H9 (cell line): ENCODE measurements at regions not wholly inside any gene's neighbourhood (a gene's known extent, or its start where the extent isn't known, plus 50 kb on each side); places are given as distances from the start of the nearest gene placed in this dataset.

Experiments used
- DNase-seq: peaks from one replicate; pipeline ENCODE4 v3.0.0-alpha.2; 2017
- H2AFZ ChIP-seq: one replicate; pipeline ENCODE4 v1.6.1; 2013; ENCODE audit warnings: mild to moderate bottlenecking, low read length, control low read depth, moderate library complexity
- H2AK5ac ChIP-seq: 2 replicates; pipeline ENCODE4 v1.6.1; 2013; ENCODE audit warnings: low read length, control low read depth, mixed read lengths; ENCODE audit not compliant: insufficient read length
- H2BK120ac ChIP-seq: one replicate; pipeline ENCODE4 v1.6.1; 2013; ENCODE audit warnings: low read depth, mild to moderate bottlenecking, low read length, control low read depth, inconsistent platforms; ENCODE audit not compliant: poor library complexity, severe bottlenecking
- H2BK12ac ChIP-seq: 2 replicates; pipeline ENCODE4 v1.6.1; 2013; ENCODE audit warnings: low read length, control low read depth, mixed read lengths, low read depth; ENCODE audit not compliant: insufficient read length
- H2BK15ac ChIP-seq: 2 replicates; pipeline ENCODE4 v1.6.1; 2013; ENCODE audit warnings: low read depth, low read length, control low read depth
- H2BK20ac ChIP-seq: one replicate; pipeline ENCODE4 v1.6.1; 2013; ENCODE audit warnings: low read depth, mild to moderate bottlenecking, low read length, control low read depth, inconsistent platforms; ENCODE audit not compliant: poor library complexity, severe bottlenecking
- H2BK5ac ChIP-seq: 2 replicates; pipeline ENCODE4 v1.6.1; 2013; ENCODE audit warnings: low read length, control low read depth, mixed read lengths; ENCODE audit not compliant: insufficient read length
- H3K14ac ChIP-seq: 2 replicates; pipeline ENCODE4 v1.6.1; 2013; ENCODE audit warnings: low read length, control low read depth; ENCODE audit not compliant: insufficient read depth
- H3K18ac ChIP-seq: 2 replicates; pipeline ENCODE4 v1.6.1; 2013; ENCODE audit warnings: low read depth, mild to moderate bottlenecking, mixed read lengths, low read length, control low read depth; ENCODE audit not compliant: insufficient read length
- H3K23ac ChIP-seq: 2 replicates; pipeline ENCODE4 v1.6.1; 2013; ENCODE audit warnings: low read length, control low read depth, mixed read lengths, low read depth; ENCODE audit not compliant: insufficient read length
- H3K23me2 ChIP-seq: 2 replicates; pipeline ENCODE4 v1.6.1; 2013; ENCODE audit warnings: low read depth, mild to moderate bottlenecking, mixed read lengths, low read length, control low read depth; ENCODE audit not compliant: insufficient read length, poor library complexity, severe bottlenecking
- H3K27ac ChIP-seq: 2 replicates; pipeline ENCODE4 v1.5.1; 2013; ENCODE audit warnings: low read length, control low read depth, mixed read lengths, low read depth; ENCODE audit not compliant: insufficient read length
- H3K27me3 ChIP-seq: 2 replicates; pipeline ENCODE4 v1.6.1; 2013; ENCODE audit warnings: low read length, control low read depth, inconsistent platforms; ENCODE audit not compliant: insufficient read depth
- H3K4ac ChIP-seq: 2 replicates; pipeline ENCODE4 v1.6.1; 2013; ENCODE audit warnings: low read depth, mild to moderate bottlenecking, control low read depth, inconsistent platforms, low read length, moderate library complexity
- H3K4me1 ChIP-seq: 2 replicates; pipeline ENCODE4 v1.6.1; 2013; ENCODE audit warnings: low read length, control low read depth, inconsistent platforms; ENCODE audit not compliant: insufficient read depth
- H3K4me2 ChIP-seq: 2 replicates; pipeline ENCODE4 v1.6.1; 2013; ENCODE audit warnings: low read length, control low read depth, mixed read lengths; ENCODE audit not compliant: insufficient read length, insufficient read depth
- H3K56ac ChIP-seq: 2 replicates; pipeline ENCODE4 v1.6.1; 2013; ENCODE audit warnings: low read depth, mild to moderate bottlenecking, mixed read lengths, low read length, control low read depth; ENCODE audit not compliant: insufficient read length
- H3K79me1 ChIP-seq: 2 replicates; pipeline ENCODE4 v1.6.1; 2013; ENCODE audit warnings: low read depth, mild to moderate bottlenecking, moderate library complexity, low read length, control low read depth, inconsistent platforms; ENCODE audit not compliant: insufficient read depth, poor library complexity, severe bottlenecking
- H3K79me2 ChIP-seq: 2 replicates; pipeline ENCODE4 v1.6.1; 2013; ENCODE audit warnings: low read length, control low read depth, inconsistent platforms; ENCODE audit not compliant: insufficient read depth
- H3K9ac ChIP-seq: 2 replicates; pipeline ENCODE4 v1.6.1; 2013; ENCODE audit warnings: low read length, control low read depth, mixed read lengths; ENCODE audit not compliant: insufficient read length; ENCODE audit errors: extremely low read depth
- H3K9me3 ChIP-seq: one replicate; pipeline ENCODE4 v1.6.1; 2013; ENCODE audit warnings: low read depth, low read length, inconsistent platforms; ENCODE audit not compliant: control insufficient read depth
- H3T11ph ChIP-seq: one replicate; pipeline ENCODE4 v1.6.1; 2013; ENCODE audit warnings: mild to moderate bottlenecking, low read length, control low read depth, inconsistent platforms
- H4K20me1 ChIP-seq: one replicate; pipeline ENCODE4 v1.6.1; 2013; ENCODE audit not compliant: control insufficient read depth, insufficient read length, insufficient read depth
- H4K5ac ChIP-seq: 2 replicates; pipeline ENCODE4 v1.6.1; 2013; ENCODE audit warnings: low read depth, mild to moderate bottlenecking, mixed read lengths, low read length, control low read depth; ENCODE audit not compliant: insufficient read length
- H4K8ac ChIP-seq: replicated peaks from 2 replicates; pipeline ENCODE4 v1.6.1; 2013; ENCODE audit warnings: low read length, control low read depth, mixed read lengths, low read depth; ENCODE audit not compliant: insufficient read length
- H4K91ac ChIP-seq: 2 replicates; pipeline ENCODE4 v1.6.1; 2013; ENCODE audit warnings: low read depth, mild to moderate bottlenecking, moderate library complexity, mixed read lengths, low read length, control low read depth; ENCODE audit not compliant: insufficient read length
- H3K27ac Mint-ChIP-seq, 3 experiments: 2 replicates in 2 of 3; 3 replicates in 1 of 3; pipeline ENCODE4 v1.8.0; 2020 to 2021; ENCODE audit warnings: mixed read lengths in 3 of 3, mild to moderate bottlenecking in 1 of 3, moderate library complexity in 1 of 3
- H3K27me3 Mint-ChIP-seq: 2 replicates; pipeline ENCODE4 v1.8.0; 2021; ENCODE audit warnings: low read depth, mild to moderate bottlenecking, moderate library complexity, mixed read lengths
- H3K36me3 Mint-ChIP-seq, 3 experiments: 2 replicates in 2 of 3; 3 replicates in 1 of 3; pipeline ENCODE4 v1.8.0; 2020 to 2021; ENCODE audit warnings: low read depth in 3 of 3, mixed read lengths in 3 of 3; ENCODE audit not compliant: insufficient read depth in 1 of 3
- H3K4me1 Mint-ChIP-seq, 2 experiments: 2 replicates each; pipeline ENCODE4 v1.8.0; 2020; ENCODE audit warnings: mixed read lengths in 2 of 2
- H3K4me3 Mint-ChIP-seq, 2 experiments: 2 replicates in 1 of 2; 3 replicates in 1 of 2; pipeline ENCODE4 v1.8.0; 2020 to 2021; ENCODE audit warnings: mild to moderate bottlenecking in 2 of 2, mixed read lengths in 2 of 2, moderate library complexity in 1 of 2
- H3K9me3 Mint-ChIP-seq, 2 experiments: 2 replicates in 1 of 2; 3 replicates in 1 of 2; pipeline ENCODE4 v1.8.0; 2020; ENCODE audit warnings: mild to moderate bottlenecking in 2 of 2, mixed read lengths in 2 of 2, moderate library complexity in 1 of 2
- CTCF ChIP-seq: fragments of 200-600 bp; sonication (generic); conservative IDR thresholded peaks from 3 replicates; pipeline ENCODE4 v1.8.0; 2021; ENCODE audit warnings: antibody characterized with exemption, mild to moderate bottlenecking
- WGBS: extraction: QIAGEN DNeasy Blood & Tissue Kit; methylation state at CpG from one replicate; pipeline ENCODE4 v1.1.7; 2013; ENCODE audit warnings: missing lambda C conversion rate, low lambda C conversion rate, mixed read lengths; ENCODE audit not compliant: insufficient read length; ENCODE audit errors: extremely low coverage; 5-methylcytosine and 5-hydroxymethylcytosine counted together

- no peak overlapping the region for H3K23ac ChIP-seq
- H3K4ac ChIP-seq: no peak overlapping the region
- no peak overlapping the region for H4K5ac ChIP-seq
- H3K56ac ChIP-seq: no peak overlapping the region
- no peak overlapping the region for H2BK20ac ChIP-seq
- H3K14ac ChIP-seq: no peak overlapping the region
- no peaks in the 10 kb centered on the region for H3K79me1 ChIP-seq
- H2BK12ac ChIP-seq: no peak overlapping the region
- H3K18ac ChIP-seq: no peak overlapping the region
- no peaks in the 10 kb centered on the region for H3K27me3 ChIP-seq
- no peaks in the 10 kb centered on the region for H3K4me1 ChIP-seq
- H2BK15ac ChIP-seq: no peak overlapping the region
- no peak for DNase-seq
- no peak overlapping the region for H3T11ph ChIP-seq
- no peak overlapping the region for H2BK5ac ChIP-seq
- H3K4me1 Mint-ChIP-seq: no peaks in the 10 kb centered on the region
- H4K8ac ChIP-seq: no peak overlapping the region
- no peak overlapping the region for H2AK5ac ChIP-seq
- H3K27ac ChIP-seq: no peak overlapping the region
- no CpG with 5 or more reads among the region's 5 CpGs for WGBS
- no peaks in the 10 kb centered on the region for H3K9me3 ChIP-seq
- no peak overlapping the region for H4K91ac ChIP-seq
- no peaks in the 10 kb centered on the region for H4K20me1 ChIP-seq
- no peak overlapping the region for H2AFZ ChIP-seq
- H3K9me3 Mint-ChIP-seq: peaks cover 2 to 4% of the 10 kb centered on the region in 2 experiments; a peak in 4 of 5 replicates
- H3K27ac Mint-ChIP-seq: no peak overlapping the region
- H2BK120ac ChIP-seq: no peak overlapping the region
- H3K36me3 Mint-ChIP-seq: peaks cover 0 to 9% (median 1%) of the 10 kb centered on the region in 3 experiments; a peak in 3 of 7 replicates
- no peaks in the 10 kb centered on the region for H3K79me2 ChIP-seq
- H3K4me2 ChIP-seq: no peak overlapping the region
- no peaks in the 10 kb centered on the region for H3K23me2 ChIP-seq
- H3K4me3 Mint-ChIP-seq: no peak overlapping the region
- TF ChIP-seq CTCF: no peak
- H3K27me3 Mint-ChIP-seq: no peaks in the 10 kb centered on the region
- no peak overlapping the region for H3K9ac ChIP-seq
These were observed 304.4 kb downstream of the HS3ST3B1 start for GRCh38 chr17:14605267-14605599.
